ENCODE measurements at regions not wholly inside any gene's neighbourhood (a gene's known extent, or its start where the extent isn't known, plus 50 kb on each side); places are given as distances from the start of the nearest gene placed in this dataset.

DNA sequence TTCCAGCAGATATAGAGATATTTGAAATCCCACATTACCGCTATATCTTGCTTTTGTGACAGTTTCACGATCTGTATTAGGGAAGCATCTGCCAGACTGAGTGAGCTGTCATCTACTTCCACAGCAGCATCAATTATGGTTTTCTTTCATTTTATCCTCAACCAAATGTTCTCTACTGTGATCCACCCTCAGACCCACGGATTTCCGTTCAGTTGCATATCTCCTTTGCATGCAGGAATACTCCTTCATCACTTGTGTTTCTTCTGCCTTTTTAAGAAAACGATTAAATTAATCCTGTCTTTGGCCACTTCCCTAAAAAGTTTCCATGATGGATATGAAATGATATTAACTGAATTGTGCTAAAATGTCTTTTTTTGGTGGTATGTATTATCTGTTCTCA is 262.1 kb upstream of the ADGRB3 start:
- FAIRE-seq, result no peak

- FAIRE-seq, result no peak
Observed at GRCh38 chr6:68368845-68369244, 266.2 kb upstream of the ADGRB3 start.

DNA sequence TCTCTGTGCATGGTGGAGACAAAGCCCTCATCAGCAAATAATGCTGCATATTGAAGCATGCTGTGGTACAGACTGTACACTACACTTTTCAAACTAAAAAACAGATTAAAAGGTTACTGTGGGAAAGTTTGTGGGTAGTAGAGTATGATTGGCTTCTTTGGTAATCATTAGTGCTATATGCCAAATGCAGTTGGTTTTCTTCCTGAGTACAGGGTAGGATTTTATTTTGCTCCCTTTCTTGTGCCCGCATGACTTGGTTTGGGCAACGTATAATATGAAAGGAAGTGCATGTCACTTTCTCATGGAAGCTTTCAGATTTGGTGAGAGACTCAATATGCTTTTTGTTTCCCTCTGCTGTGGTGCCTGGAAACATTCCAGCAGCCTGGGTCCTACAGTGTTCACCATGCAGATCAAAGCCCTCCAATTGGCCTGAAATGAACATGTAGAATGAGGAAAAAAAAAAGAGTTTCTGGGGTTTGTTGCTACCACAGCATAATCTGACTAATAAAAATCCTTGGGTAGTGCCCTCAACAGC is 270.7 kb upstream of the ADGRB3 start:
- FAIRE-seq, result no peak

DNA sequence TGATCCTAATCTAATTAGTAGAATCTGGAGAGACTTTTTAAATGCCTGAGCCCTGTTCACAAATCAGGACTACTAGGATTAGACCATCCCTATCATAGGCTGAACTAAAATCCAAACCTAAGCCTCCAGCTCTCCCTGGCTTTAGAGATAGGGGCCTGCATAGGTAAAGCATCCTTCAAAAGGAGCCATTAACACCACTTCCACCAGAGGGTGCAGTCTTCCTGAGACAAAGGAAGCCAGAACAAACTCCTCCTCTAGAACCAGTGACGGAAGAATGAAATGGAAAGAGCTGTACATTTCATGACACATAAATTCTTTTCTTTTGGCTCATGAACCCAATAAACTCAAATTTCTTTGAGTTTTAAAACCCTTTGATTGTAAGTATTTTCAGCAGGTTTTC is 291.2 kb upstream of the ADGRB3 start:
- no peak for FAIRE-seq

DNA sequence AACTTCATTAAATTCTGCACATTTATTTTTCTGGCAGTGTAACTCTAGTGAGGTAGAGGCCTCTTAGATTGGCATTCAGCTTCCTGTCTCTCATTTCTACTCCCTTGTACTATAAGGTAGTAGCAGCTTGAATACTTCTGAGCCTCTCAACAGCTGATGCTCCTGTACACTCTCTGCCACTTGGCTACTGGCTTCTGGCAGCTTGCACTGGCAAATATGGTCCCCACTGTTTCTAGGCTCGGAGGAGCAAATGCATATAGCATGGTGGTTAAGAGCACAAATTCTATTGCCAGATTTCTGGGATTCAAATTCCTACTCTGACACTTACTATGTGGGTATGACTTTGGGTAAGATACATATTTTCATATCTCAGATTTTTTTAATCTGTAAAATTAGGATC is 292.8 kb upstream of the ADGRB3 start:
- no peak for FAIRE-seq

DNA sequence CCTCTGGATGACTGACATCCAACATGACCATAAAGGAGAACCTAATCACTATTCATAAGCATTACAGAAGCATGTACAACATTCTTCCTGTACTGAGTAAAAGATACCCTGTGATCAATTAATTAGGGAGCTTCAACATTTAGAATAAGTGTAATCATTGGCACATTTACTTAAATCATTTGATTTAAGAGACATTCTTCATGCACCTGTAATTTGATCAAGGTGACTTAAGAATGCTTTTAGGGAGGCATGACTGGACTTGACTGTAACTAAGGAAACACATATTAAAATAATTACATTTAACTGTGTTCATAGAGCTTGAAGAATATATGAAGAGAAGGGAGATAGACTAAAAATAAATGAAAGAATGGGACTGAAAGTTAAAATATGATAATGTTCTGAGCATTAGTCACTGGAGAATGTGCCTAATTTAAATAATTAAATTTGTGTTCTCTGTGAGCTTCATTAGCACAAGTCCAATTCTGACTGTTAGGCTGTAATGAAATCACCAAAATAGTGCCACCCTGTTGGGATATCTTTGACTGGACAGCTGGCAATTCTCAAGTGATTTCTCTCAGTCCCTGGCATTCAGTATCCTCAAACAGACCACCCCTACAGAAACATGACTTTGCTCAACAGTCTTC is 295.5 kb upstream of the ADGRB3 start:
- FAIRE-seq, result no peak

GRCh38 chr6:68333442-68333841 is 301.6 kb upstream of the ADGRB3 start:
- no peak for FAIRE-seq

- FAIRE-seq, result no peak
Observed at GRCh38 chr6:68328156-68328555, 306.9 kb upstream of the ADGRB3 start.

- no peak for FAIRE-seq
Observed at GRCh38 chr6:68326762-68327161, 308.3 kb upstream of the ADGRB3 start.

DNA sequence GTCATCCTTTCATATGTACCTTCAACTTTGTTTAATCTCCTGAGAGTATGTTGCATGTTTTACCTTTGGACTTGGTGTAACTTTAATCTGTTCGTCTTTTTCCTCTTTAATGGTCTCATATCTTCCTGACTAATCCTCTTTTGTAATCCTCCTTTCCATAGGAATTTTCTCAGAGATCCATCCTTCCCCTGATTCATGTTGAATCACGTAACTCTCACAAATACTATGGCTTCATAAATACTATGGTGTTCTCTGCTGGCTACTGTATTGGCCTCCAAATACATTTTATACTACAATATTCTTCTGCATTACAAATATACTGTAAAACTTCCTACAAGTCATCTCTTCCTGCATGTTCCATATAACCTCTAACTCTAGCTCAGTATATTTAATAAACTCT is 317.7 kb upstream of the ADGRB3 start:
- no peak for FAIRE-seq

DNA sequence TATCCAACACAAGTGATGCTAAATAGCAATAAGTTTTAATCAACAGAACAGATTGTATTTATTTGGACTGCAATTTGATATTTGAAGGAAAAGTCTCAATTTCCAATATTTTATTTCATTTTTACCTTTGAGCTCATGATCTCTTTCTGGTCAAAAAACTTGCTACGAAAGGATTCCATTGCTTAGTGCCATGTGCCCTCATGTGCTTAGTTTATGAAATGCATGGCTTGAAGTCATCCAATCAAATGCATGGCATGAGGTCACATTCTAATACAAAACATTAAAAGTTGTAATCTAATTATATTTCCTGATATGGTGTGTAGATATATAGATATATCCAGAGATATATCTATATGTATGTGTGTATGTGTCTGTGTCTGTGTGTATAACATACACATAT is 321.2 kb upstream of the ADGRB3 start:
- FAIRE-seq, result no peak

DNA sequence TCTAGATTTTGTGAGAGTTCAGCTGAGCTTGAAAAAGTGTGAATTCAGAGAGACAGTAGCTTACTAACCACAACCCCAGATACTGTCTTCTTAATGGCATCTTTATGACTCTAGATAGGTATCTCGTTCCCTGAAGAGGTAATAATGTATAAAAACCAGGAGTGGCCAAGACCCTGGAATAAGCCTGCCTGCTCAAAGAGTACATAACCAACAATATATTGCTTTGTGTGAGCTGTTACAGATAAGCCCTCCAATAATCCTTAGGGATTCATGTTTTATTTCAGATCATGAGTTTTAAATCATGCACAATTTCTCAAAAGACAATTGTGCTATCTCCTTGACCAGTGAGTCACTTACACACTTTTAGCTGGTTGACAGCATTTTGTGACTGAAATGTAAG is 327.8 kb upstream of the ADGRB3 start:
- FAIRE-seq, result no peak

DNA sequence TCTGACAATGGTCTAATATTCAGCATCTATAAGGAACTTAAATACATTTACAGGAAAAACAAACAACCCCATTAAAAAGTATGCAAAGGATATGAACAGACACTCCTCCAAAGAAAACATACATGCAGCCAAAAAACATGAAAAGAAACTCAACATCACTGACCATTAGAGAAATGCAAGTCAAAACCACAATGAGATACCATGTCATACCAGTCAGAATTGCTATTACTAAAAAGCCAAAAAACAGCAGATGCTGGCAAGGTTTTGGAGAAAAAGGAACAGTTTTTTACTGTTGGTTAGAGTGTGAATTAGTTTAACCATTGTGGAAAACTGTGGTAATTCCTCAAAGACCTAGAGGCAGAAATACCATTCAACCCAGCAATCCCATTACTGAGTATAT is 339.0 kb upstream of the ADGRB3 start:
- FAIRE-seq, result no peak

- FAIRE-seq, result no peak
Observed at GRCh38 chr6:68282646-68283045, 352.4 kb upstream of the ADGRB3 start.

- FAIRE-seq, result no peak
Observed at GRCh38 chr6:68279793-68280557, 355.1 kb upstream of the ADGRB3 start.

DNA sequence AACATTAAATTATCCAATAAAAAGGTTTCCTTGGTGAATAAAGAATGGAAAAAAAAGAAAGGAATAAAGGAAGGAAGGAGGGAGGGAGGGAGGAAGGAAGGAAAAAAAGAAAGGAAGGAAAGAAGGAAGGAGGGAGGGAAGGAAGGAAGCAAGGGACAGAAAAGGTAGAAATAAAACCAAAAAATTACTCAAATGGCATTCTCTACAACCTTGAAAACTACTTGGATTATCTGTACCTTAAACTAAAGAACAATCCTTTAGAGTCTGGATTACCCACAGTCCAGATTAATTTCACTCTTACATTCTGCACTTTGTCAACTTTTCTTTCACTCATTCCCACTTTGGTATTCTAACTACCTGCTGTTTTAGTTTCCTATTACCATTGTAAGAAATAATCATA is 361.8 kb upstream of the ADGRB3 start:
- no peak for FAIRE-seq

GRCh38 chr6:68256391-68256790 is 378.7 kb upstream of the ADGRB3 start:
- no peak for FAIRE-seq

GRCh38 chr6:68252632-68253031 is 382.4 kb upstream of the ADGRB3 start:
- no peak for FAIRE-seq

DNA sequence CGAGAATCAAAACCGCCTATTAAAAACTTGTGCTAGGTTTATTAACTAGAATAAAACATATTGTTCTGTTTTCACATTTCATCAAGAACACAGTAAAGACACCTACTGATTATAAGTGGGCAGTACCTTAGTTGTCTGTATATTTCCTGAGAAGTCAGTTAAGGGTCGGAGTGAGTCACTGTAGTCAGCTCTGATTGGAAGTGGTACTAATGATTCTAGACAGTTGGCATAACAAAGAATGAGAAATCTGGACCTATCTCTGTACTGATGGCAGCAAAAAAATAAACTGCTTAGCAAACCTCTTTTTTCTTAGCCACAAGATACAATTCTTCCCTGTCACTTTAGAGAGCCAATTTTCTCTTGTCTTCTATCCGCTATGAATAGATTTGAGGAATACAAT is 387.3 kb upstream of the ADGRB3 start:
- FAIRE-seq, result no peak

DNA sequence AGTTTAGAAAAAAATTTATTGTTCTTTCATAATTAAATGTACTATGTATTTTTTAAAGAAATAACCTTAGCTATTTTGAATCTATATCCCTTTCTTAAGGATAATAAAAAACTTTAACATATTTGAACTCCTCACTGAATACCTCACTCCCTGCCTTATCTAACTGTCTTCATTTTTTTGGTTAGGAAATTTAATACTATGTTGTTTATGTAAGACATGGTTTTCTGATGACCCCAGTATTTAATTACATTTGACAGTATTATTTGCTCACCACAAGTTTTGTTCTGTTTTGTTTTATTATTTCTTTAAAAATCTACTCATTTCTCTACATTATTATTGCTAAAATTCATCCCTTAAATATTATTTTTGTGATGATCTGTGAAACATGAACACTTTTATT is 394.4 kb upstream of the ADGRB3 start:
- no peak for FAIRE-seq

DNA sequence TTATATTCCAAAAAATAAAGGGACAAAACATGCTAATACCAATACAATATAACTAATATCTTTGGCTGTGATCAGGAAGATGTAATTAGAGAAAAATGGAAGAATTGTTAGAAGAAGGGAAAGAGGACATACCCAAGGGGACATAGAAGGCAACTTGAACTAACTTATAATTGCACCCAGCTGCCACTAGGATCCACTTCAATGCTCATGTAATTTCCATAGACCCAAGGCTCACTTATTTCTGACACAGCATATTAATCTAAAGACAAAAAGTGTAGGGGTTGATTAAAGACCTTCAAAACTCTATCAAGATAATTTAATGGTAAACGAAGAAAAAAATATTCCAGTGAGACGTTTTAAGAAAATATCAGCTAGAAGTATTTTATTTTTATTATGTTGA is 396.0 kb upstream of the ADGRB3 start:
- no peak for FAIRE-seq

DNA sequence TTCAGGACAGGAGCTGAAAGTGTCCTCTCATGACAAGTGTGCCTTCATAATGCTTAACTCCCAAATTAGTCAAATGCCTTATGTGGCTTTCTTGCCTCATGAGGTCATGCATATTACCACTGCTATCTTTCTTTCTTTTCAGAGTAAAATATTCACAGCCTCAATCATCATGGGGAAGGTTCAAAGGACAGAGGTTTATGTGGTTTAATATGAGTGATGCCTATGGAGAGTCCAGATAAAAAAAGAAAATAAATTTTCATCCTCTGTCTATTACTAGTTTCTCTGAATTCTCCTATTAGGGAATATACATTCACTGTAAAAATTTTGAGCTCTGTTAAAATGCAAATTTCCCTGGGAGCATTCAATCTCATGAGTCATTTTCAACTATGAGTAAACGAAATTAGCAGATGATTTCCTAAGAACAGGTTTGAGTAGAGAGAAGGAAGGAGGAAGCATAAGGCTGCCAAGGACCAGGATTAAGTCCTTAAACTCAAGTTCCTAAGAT is 396.9 kb upstream of the ADGRB3 start:
- FAIRE-seq, result no peak

- no peak for FAIRE-seq
Observed at GRCh38 chr6:68237205-68237604, 397.9 kb upstream of the ADGRB3 start.

DNA sequence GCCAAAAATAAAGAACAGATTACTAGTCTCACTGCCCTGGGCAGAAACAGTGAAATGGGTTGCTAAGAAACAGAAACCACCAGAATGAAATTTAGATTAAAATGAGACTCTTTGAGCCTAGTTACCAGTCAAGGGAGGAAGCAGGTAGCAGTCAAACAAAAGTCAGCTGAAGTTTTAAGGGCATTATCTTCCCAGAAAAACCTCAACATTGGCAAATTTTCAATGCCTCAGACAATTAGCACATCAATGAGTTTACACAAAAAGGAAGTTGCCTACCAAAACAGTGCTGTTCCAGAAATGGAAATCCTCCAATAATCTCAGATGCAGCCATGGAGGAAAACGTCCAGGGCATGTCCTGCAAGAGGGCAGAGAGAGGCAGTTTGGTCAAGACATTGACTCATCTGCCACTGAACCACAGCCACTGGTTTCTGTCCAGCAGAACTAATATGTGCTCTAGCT is 399.7 kb upstream of the ADGRB3 start:
- FAIRE-seq, result no peak

All from A204.1 (cell line).